ENCODE measurements at regions not wholly inside any gene's neighbourhood (a gene's known extent, or its start where the extent isn't known, plus 50 kb on each side); places are given as distances from the start of the nearest gene placed in this dataset.

- TF ChIP-seq, protein P1, sequence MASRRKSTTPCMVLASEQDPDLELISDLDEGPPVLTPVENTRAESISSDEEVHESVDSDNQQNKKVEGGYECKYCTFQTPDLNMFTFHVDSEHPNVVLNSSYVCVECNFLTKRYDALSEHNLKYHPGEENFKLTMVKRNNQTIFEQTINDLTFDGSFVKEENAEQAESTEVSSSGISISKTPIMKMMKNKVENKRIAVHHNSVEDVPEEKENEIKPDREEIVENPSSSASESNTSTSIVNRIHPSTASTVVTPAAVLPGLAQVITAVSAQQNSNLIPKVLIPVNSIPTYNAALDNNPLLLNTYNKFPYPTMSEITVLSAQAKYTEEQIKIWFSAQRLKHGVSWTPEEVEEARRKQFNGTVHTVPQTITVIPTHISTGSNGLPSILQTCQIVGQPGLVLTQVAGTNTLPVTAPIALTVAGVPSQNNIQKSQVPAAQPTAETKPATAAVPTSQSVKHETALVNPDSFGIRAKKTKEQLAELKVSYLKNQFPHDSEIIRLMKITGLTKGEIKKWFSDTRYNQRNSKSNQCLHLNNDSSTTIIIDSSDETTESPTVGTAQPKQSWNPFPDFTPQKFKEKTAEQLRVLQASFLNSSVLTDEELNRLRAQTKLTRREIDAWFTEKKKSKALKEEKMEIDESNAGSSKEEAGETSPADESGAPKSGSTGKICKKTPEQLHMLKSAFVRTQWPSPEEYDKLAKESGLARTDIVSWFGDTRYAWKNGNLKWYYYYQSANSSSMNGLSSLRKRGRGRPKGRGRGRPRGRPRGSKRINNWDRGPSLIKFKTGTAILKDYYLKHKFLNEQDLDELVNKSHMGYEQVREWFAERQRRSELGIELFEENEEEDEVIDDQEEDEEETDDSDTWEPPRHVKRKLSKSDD (CRISPR knock-in tag; IDR thresholded peaks at IDR 0.05; ENCODE audit: low read depth): no peak
Measured at GRCh38 chr2:228374741-228375140, 193.3 kb upstream of the SPHKAP start (continued).

DNA sequence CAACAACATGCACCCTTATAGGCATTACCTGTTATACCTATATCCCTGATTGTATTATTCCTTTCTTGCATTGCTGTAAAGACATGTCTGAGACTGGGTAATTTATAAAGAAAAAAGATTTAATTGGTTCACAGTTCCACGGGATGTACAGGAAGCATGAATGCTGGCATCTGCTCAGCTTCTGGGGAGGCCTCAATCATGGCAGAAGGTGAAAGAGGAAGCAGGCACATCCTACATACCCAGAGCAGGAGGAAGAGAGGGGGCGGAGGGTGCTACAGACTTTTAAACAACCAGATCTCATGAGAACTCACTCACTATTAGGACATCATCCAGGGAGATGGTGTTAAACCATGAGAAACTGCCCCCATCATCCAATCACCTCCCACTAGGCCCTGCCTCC is 191.7 kb upstream of the SPHKAP start:
- H2AFZ ChIP-seq (ENCODE audit: low read length): no peak overlapping the region
- H3K4me3 ChIP-seq (replicated peaks in 1 of 3; ENCODE audit: insufficient read depth in 1 of 3, low read depth in 2 of 3, low read length in 3 of 3): no peak overlapping the region
- ATAC-seq (no peak), DNase-seq (ENCODE audit: low spot score) (no peak), FAIRE-seq (no peak)
- H3K4me1 ChIP-seq (ENCODE audit: insufficient read depth, low read length): no peaks in the 10 kb centered on the region
- H3K27me3 ChIP-seq (ENCODE audit: control insufficient read depth in 1 of 2, insufficient read depth in 2 of 2, low read length in 2 of 2): no peaks in the 10 kb centered on the region
- in situ Hi-C loops (cut with HindIII; ENCODE audit: extremely low pct_ligation_motif_present, low pct_unique_long_range_greater_than_20kb): no loop called here
- no peak overlapping the region for H3K9ac ChIP-seq (ENCODE audit: insufficient read depth, low read depth, low read length)
- ChIA-PET POLR2A (no interaction called here), CTCF (ENCODE audit: low intra/inter-chr PET ratio, low total read pairs) (no interaction called here)
- no peaks in the 10 kb centered on the region for H4K20me1 ChIP-seq (ENCODE audit: insufficient read depth, low read length)
- no TSS peak for BruUV-seq (replicated peaks)
- intact Hi-C loops (cut with micrococcal nuclease; ENCODE audit: unreplicated experiment): no loop called here
- H3K36me3 ChIP-seq (replicated peaks in 1 of 2; ENCODE audit: control insufficient read depth in 1 of 2, insufficient read depth in 2 of 2, low read length in 2 of 2): no peaks in the 10 kb centered on the region
- no peak overlapping the region for H3K4me2 ChIP-seq (ENCODE audit: low read depth, low read length)
- H3K27ac ChIP-seq (ENCODE audit: extremely low read length, insufficient read depth, low read length): no peak overlapping the region
- 4% methylated on average over 2 of the region's 2 CpGs for WGBS (ENCODE audit: low lambda C conversion rate)
- peaks cover 83% of the 10 kb centered on the region for H3K9me3 ChIP-seq (ENCODE audit: low read length)
- H3K79me2 ChIP-seq (ENCODE audit: insufficient read depth, low read length): no peaks in the 10 kb centered on the region
- TF ChIP-seq, protein P2, sequence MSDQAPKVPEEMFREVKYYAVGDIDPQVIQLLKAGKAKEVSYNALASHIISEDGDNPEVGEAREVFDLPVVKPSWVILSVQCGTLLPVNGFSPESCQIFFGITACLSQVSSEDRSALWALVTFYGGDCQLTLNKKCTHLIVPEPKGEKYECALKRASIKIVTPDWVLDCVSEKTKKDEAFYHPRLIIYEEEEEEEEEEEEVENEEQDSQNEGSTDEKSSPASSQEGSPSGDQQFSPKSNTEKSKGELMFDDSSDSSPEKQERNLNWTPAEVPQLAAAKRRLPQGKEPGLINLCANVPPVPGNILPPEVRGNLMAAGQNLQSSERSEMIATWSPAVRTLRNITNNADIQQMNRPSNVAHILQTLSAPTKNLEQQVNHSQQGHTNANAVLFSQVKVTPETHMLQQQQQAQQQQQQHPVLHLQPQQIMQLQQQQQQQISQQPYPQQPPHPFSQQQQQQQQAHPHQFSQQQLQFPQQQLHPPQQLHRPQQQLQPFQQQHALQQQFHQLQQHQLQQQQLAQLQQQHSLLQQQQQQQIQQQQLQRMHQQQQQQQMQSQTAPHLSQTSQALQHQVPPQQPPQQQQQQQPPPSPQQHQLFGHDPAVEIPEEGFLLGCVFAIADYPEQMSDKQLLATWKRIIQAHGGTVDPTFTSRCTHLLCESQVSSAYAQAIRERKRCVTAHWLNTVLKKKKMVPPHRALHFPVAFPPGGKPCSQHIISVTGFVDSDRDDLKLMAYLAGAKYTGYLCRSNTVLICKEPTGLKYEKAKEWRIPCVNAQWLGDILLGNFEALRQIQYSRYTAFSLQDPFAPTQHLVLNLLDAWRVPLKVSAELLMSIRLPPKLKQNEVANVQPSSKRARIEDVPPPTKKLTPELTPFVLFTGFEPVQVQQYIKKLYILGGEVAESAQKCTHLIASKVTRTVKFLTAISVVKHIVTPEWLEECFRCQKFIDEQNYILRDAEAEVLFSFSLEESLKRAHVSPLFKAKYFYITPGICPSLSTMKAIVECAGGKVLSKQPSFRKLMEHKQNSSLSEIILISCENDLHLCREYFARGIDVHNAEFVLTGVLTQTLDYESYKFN (CRISPR knock-in tag; conservative IDR thresholded peaks at IDR 0.05): no peak
- TF ChIP-seq KDM5A (IDR thresholded peaks at IDR 0.05; ENCODE audit: borderline replicate concordance, low read length) (no peak), ESRRA (CRISPR knock-in tag; IDR thresholded peaks at IDR 0.05; ENCODE audit: low read depth) (no peak), PREB (CRISPR knock-in tag; IDR thresholded peaks at IDR 0.05) (no peak), GRHL1 (CRISPR knock-in tag; conservative IDR thresholded peaks at IDR 0.05) (no peak)
- TF ChIP-seq, protein P3, sequence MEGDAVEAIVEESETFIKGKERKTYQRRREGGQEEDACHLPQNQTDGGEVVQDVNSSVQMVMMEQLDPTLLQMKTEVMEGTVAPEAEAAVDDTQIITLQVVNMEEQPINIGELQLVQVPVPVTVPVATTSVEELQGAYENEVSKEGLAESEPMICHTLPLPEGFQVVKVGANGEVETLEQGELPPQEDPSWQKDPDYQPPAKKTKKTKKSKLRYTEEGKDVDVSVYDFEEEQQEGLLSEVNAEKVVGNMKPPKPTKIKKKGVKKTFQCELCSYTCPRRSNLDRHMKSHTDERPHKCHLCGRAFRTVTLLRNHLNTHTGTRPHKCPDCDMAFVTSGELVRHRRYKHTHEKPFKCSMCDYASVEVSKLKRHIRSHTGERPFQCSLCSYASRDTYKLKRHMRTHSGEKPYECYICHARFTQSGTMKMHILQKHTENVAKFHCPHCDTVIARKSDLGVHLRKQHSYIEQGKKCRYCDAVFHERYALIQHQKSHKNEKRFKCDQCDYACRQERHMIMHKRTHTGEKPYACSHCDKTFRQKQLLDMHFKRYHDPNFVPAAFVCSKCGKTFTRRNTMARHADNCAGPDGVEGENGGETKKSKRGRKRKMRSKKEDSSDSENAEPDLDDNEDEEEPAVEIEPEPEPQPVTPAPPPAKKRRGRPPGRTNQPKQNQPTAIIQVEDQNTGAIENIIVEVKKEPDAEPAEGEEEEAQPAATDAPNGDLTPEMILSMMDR (CRISPR knock-in tag; IDR thresholded peaks at IDR 0.05): no peak
- TF ChIP-seq, protein P4, sequence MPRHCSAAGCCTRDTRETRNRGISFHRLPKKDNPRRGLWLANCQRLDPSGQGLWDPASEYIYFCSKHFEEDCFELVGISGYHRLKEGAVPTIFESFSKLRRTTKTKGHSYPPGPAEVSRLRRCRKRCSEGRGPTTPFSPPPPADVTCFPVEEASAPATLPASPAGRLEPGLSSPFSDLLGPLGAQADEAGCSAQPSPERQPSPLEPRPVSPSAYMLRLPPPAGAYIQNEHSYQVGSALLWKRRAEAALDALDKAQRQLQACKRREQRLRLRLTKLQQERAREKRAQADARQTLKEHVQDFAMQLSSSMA (CRISPR knock-in tag; IDR thresholded peaks at IDR 0.05): no peak

All from HepG2 (cell line).